AG09319 (cell line): ENCODE measurements at regions not wholly inside any gene's neighbourhood (a gene's known extent, or its start where the extent isn't known, plus 50 kb on each side); places are given as distances from the start of the nearest gene placed in this dataset.

Experiments used
- DNase-seq: peaks from one replicate; pipeline ENCODE4 v3.0.0-alpha.2; 2010; ENCODE audit warnings: low read depth; ENCODE audit errors: extremely low read depth
- CTCF ChIP-seq: IDR thresholded peaks from 2 replicates; pipeline ENCODE4 v1.5.1; 2011; ENCODE audit warnings: low read depth, mild to moderate bottlenecking, inconsistent platforms, low read length, moderate library complexity

GRCh38 chr2:52703004-52703403, 1064.6 kb upstream of the CHAC2 start:
- DNase-seq: no peak
- no peak for TF ChIP-seq CTCF

DNA sequence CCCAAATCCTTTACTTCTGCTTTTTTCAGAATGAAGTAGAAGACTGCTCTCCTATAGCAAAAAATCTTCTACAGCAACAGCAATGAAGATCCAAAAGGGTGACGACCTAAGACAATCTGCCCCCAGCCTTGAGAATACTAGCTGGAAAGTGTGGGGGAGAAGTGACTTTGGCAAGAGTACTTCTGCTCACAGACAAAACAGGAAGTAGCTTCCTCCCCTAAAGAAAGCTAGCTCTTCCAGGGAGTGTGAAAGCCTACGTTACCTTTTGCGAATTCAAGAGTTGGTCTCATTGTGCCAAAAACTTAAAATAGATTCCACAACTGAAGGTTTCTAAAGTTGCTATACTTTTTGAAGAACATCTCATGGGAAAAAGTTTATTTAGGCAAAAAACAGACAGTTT, 1069.2 kb upstream of the CHAC2 start:
- no peak for TF ChIP-seq CTCF
- DNase-seq: no peak

DNA sequence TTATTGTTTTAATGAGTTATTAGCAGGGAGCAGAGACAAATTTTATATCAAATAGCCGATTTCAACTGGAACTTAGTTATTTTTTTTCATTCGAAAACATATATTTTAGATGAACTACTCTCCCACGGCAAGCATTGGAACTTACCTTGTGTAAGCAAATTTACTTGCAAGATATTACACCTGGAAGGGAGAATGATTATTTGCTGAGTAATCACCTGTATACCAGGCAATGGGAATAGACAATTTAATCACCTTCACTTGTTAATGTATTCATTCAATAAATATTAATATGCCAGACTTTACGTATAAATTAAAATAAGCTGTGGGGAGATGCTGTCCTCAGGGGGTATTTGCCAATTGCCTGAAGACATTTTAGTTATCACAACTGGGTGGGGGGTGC, 1069.9 kb upstream of the CHAC2 start:
- no peak for DNase-seq
- TF ChIP-seq CTCF: no peak

GRCh38 chr2:52695731-52696130, 1071.9 kb upstream of the CHAC2 start:
- TF ChIP-seq CTCF: no peak
- no peak for DNase-seq

- no peak for TF ChIP-seq CTCF
Observed at GRCh38 chr2:52686935-52687334, 1080.7 kb upstream of the CHAC2 start.

DNA sequence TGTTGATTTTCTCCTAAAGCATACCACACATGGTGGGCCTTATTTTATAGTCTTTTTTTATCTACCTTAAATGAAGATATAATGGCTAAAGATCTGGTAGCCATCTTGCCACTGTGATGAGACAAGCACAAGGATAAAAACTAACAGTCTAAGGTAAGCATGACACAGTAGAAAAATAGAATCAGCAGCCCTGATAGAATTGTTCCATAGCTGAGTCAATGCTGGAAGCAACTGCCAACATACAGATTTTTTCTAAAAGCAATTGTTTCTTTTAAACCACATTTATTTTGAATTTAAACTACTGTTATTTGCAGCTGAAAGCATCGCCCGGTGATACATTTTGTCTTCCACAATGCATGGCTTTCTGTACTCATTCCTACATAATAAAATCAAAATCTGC, 1091.5 kb upstream of the CHAC2 start:
- TF ChIP-seq CTCF: no peak
- DNase-seq: no peak

More at GRCh38 chr2:52686935-52687334, 1080.7 kb upstream of the CHAC2 start:
- no peak for DNase-seq

DNA sequence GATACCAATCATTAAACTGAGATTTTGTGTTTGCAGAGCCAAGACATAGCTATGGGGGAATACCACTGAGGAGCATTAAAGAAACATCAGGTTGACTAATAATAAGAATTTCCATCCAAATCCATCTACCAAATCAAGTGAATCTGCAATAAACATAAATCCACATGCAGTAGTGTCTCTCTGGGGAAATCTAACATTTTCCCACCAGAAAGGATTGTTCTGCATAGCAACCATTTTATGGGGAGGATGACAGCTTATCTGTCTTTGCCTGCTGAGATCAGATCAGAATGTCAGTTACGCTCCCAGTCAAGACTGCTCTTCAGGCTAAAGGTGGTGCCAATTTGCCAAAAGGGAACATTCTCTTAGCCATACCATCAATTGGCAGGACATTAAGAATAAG, 1098.9 kb upstream of the CHAC2 start:
- DNase-seq: no peak

More for the DNA sequence above, 1098.9 kb upstream of the CHAC2 start:
- no peak for TF ChIP-seq CTCF
